HG03066 (cell line): ENCODE measurements at regions not wholly inside any gene's neighbourhood (a gene's known extent, or its start where the extent isn't known, plus 50 kb on each side); places are given as distances from the start of the nearest gene placed in this dataset.

Experiments
- ATAC-seq: cut with Tn5 transposase; IDR thresholded peaks from one replicate; pipeline ENCODE4 v1.9.1; 2021; ENCODE audit warnings: low read depth; ENCODE audit not compliant: unreplicated experiment

GRCh38 chrX:6793000-6793399 is 258.1 kb upstream of the VCX3A start:
- ATAC-seq, result no peak

DNA sequence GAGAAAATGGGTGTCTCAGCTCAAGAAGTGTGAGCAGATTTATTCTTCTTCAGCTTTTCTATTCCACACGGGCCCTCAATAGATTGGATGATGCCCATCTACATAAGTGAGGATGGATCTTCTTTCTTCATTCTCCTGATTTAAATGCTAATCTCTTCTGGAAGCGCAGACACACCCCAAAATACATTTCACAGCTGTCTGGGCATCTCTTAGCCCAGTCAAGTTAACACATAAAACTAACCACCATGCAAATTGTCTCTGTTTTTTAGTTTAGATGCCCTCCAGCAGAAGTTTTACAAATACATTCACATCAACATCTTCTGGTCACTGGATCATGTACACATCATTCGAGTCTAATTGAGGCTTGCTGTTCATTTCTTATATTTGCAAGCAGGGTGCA is 249.0 kb upstream of the VCX3A start:
- no peak for ATAC-seq

DNA sequence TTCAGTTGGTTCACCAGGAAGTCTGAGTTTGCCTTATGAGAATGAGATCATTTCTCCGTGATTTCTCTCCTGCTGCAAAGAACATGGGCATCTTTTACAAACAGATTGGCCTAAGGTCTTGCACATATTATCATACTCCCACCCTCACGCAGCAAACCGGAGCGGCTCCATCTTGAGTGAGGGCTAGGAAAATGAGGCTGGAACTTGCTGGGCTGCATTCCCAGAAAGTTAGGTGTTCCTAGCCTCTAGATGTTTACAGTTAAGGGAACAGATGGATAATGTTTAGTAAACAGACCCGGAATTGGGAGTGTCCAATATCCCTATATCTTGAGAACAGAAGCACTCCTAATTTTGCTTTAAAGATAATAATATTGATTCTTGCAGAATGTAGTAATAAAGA is 247.9 kb upstream of the VCX3A start:
- no peak for ATAC-seq

GRCh38 chrX:6778544-6779503 is 243.9 kb upstream of the VCX3A start:
- ATAC-seq, result no peak

- no peak for ATAC-seq
These were observed 242.5 kb upstream of the VCX3A start for GRCh38 chrX:6777238-6778002.

- ATAC-seq, result no peak
These were observed 236.0 kb upstream of the VCX3A start for GRCh38 chrX:6770936-6771335.

- ATAC-seq, result no peak
These were observed 234.0 kb upstream of the VCX3A start for GRCh38 chrX:6768881-6769280.

DNA sequence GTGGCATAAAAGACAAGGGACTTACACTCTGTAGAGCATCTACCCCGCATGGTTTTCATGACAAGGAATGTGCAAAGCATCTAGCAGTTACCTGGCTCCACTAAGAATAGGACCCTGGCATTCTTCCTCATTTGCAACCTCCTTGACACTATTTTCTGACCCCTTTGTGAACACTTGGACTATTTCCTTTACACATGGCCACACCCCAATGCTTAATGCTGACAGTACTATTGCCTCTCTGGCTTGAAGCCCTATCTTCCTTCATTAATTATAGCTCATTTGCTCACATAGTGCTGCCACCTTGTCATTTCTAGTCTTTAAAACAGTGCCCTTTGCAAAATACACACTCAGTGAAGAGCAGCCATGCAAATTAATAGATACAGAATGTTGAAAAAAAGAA is 226.3 kb upstream of the VCX3A start:
- no peak for ATAC-seq

DNA sequence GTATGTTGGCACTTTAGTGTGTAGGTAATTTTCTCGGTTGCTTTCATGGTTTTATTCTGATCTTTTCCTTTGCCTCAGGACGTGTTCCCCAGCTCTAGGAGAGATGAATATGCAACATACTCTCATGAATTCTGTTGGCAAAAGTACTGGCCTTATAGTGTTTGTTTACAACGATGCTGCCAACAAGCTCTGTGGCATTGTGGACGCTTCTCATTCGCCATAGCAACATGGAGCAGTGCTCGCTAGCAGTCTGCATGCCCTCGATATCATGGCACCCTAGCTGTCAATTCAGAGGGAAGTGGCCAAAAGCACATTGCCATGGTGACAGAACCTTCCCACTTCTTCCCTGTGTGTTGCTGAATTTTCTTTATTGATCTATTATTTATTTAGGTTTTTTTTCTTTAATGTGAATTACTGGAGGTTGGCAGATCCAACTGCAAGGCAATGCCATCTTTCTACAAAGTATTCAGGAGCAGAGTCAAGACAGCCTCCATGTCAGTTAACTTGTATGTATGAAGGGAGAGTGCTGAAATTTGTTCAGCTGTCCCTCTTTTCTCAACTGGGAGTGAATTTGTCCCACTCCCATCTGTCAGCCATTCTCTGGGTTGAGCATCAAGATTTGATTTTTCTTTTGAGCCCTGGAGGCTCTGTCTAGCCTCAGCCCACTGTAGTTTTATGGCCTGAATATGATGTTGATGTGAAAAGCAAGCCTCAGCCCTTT is 224.9 kb upstream of the VCX3A start:
- no peak for ATAC-seq

- no peak for ATAC-seq
These were observed 223.3 kb upstream of the VCX3A start for GRCh38 chrX:6758234-6758633.

DNA sequence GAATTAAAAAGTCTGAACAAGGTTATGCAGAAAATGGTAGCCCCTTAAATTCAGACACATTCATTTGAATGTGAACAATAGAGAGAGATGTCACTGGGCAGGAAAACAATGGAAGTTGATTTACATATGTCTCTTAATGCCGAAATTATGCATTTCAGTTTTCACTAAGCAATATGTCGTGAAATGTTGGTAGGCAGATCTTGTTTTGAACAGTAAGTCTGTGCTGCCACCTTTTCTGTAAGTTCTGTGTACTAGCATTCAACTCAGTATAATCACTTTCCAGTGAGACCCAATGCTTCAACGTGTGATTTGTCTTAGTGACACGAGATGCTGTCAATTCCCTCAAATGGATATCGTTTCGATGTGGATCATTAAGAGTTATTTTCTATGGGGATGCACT is 222.7 kb upstream of the VCX3A start:
- no peak for ATAC-seq

DNA sequence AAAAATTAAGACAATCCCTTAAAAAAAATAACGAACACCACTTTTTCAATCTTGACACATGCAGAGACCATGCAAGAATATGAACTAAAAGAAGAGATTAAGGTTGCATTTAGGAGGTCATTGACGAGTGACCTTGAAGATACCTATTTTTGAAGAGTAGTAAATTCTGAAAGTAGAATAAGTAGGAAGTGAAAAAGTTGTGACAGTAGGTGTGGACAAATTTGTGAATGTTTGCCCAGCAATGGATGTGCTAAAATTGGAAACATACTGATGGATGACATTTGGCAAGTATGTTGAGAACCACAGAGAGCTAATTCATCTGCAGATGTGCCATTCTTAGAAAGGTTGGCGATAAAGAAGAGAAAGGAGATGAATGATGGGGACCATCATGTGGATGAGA is 213.7 kb upstream of the VCX3A start:
- ATAC-seq, result no peak

DNA sequence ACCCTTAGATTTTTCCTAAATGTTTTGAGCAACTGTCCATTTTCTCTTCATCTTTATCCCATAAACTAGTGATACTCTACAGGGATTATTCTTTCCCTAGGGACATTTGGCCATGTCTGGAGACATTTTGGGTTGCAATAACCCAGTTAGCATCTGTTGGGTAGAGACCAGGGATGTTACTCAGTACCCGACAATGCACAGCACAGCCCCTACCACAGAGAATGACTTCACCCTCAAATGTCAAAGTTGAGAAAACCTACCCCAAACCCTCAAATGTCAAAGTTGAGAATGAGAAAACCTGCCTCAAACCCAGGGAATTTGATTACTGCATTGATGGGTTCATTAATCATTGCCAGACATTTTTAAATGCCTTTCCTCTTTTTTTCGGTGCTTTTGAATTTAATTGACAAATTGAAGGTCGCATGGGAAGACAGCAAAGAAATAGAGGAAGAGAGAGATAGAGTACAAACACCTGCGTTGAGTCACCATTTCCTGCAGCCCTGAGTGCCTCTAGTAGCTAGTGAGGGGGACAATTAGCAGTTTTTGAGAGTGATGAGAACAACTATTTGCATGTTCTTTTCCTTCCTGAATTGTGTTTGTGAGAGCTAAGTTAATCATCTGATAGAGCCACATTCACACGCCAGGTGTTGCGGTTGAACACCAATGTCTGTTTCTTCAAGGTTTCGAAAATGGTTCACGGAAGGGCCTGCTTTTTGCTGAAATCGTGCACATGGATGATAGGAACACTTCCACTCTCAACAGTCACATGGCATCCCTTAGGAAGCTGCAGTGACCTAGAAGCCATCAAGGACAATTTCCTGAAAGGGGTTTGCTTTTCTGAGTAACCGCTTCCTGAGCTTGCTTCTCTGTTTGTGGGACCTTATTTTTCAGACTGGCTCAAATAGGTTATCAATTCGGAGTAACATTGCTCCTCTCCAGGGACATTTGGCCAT is 203.9 kb upstream of the VCX3A start:
- peak; percentile 96 for ATAC-seq

DNA sequence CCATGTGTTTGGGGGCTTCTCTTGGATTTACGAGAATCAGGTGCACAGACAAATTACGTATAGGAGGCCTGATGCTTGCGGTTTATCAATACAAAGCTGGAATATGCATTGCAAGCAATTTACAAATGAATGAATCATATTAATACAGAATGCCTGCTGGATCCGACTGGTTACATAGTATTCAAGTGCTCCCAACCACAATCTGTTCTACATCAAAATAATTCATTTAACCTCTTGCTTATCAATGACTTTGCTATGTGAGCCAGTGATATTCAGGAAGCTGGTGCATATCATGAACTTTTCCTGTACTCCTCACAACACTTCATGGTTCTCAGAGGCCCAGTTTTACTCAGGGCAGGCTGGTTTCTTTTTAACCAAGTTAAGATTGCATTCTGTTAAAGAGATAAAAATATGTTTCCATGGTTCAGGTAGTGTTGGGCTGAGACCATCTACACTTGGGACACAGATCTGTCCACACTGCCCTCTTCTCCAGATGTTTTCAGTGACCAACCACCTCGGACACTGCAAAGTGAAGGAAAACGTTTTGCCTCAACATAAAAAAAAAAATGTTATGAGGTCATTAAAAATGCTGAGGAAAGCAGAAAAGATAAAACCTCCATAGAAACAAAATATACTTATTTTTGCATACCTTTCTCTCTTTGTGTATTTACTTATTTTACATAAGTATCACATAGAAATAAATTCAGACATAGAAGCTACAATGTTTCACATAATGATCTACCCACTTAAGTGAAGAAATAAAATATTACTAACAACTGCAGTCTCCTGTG is 200.1 kb upstream of the VCX3A start:
- ATAC-seq, result no peak

- peak; percentile 73 for ATAC-seq
These were observed 197.2 kb upstream of the VCX3A start for GRCh38 chrX:6732101-6732500.

DNA sequence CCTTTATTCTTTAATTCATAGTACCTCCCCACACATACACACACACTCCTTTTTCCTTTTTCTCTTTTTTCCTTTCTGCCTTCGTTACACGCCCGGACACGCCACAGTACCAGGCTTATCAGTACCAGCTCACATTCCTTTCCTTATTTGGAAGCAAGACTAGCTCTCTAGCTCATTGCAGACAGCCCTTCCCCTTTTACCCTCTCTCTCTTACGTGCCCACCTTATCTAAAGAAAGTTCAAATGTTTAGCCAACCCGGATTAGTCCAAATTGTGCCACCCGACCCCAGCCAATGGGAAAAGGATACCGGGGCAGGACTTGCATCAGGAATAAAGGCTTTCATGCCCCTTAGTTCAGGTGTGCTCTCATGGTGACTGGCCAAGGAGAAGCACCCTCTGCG is 194.7 kb upstream of the VCX3A start:
- ATAC-seq, result no peak

- ATAC-seq, result peak; percentile 73
These were observed 183.8 kb upstream of the VCX3A start for GRCh38 chrX:6718766-6719165.

DNA sequence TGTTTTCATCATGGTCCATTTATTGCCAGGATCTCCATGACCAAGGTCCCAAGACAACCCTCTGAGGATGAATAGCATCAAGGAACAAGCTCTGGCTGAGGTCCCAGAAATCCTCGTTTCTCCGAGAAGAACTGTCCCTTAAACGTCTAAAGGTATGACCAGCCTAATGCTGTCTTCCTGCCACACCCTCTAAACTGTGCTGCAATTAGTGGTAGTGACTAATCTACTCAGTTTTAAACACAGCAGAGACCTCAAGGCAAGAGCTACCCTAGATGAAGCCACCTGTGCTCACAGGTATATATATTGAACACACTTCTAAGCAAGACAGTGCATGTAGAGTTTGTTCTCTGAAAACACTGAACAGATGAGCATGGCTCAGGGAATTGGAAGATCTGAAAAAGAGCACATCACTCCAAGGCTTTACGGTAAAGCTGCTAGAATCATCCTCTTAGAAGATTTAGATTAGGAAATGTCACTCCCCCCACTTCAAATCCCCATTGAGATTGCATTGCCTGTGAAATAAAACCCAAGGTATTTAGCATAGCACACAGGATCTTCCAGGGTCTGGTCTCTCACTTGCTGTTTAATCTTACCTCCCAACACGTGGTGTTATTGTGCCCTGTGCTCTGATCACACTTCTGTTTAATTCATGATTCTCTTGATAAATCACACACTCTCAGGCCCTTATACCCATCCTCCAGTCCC is 173.9 kb upstream of the VCX3A start:
- ATAC-seq, result no peak

GRCh38 chrX:6708041-6708440 is 173.1 kb upstream of the VCX3A start:
- ATAC-seq, result no peak
